WERI-Rb-1 (cell line): ENCODE measurements at regions not wholly inside any gene's neighbourhood (a gene's known extent, or its start where the extent isn't known, plus 50 kb on each side); places are given as distances from the start of the nearest gene placed in this dataset.

Source experiments
- DNase-seq: peaks from one replicate; pipeline ENCODE4 v3.0.0-alpha.2; 2020
- H3K27ac ChIP-seq: fragments of 250-450 bp; sonication (Bioruptor Pico); 2 replicates; pipeline ENCODE4 v1.5.1; 2020; ENCODE audit warnings: mild to moderate bottlenecking, moderate library complexity
- H3K27me3 ChIP-seq: fragments of 250-450 bp; sonication (Bioruptor Pico); 2 replicates; pipeline ENCODE4 v1.5.1; 2021; ENCODE audit warnings: mild to moderate bottlenecking, low read depth, moderate library complexity; ENCODE audit not compliant: insufficient read depth, severe bottlenecking
- H3K36me3 ChIP-seq: fragments of 250-450 bp; sonication (Bioruptor Pico); 2 replicates; pipeline ENCODE4 v1.5.1; 2020; ENCODE audit warnings: mild to moderate bottlenecking, moderate library complexity
- H3K4me3 ChIP-seq: 2 replicates; pipeline ENCODE4 v1.5.1; 2011; ENCODE audit warnings: low read depth, mild to moderate bottlenecking, control low read depth, low read length
- H3K9me3 ChIP-seq: fragments of 250-450 bp; sonication (Bioruptor Pico); 2 replicates; pipeline ENCODE4 v1.5.1; 2021; ENCODE audit warnings: mild to moderate bottlenecking, moderate library complexity; ENCODE audit not compliant: severe bottlenecking
- CTCF ChIP-seq: IDR thresholded peaks from 2 replicates; pipeline ENCODE4 v1.5.1; 2011; ENCODE audit warnings: low read depth, mild to moderate bottlenecking, control low read depth, inconsistent platforms, low read length

- Histone ChIP-seq H3K4me3 (no peak overlapping the region), H3K9me3 (no peaks in the 10 kb centered on the region), H3K27me3 (peaks cover 4% of the 10 kb centered on the region), H3K36me3 (no peaks in the 10 kb centered on the region), H3K27ac (no peak overlapping the region)
- DNase-seq, result no peak
- no peak for TF ChIP-seq CTCF
Measured at GRCh38 chr3:159458010-159458409, 530.6 kb upstream of the IL12A start.

- H3K4me3 ChIP-seq, result no peak overlapping the region
- DNase-seq, result no peak
- TF ChIP-seq CTCF, result no peak
- peaks cover 4% of the 10 kb centered on the region for H3K27me3 ChIP-seq
- no peaks in the 10 kb centered on the region for H3K36me3 ChIP-seq
- no peak overlapping the region for H3K27ac ChIP-seq
- H3K9me3 ChIP-seq, result no peaks in the 10 kb centered on the region
Measured at GRCh38 chr3:159458982-159459381, 529.7 kb upstream of the IL12A start.

- Histone ChIP-seq H3K9me3 (no peaks in the 10 kb centered on the region), H3K27me3 (no peaks in the 10 kb centered on the region)
- DNase-seq, result no peak
Measured at GRCh38 chr3:159472611-159473010, 516.0 kb upstream of the IL12A start.

DNA sequence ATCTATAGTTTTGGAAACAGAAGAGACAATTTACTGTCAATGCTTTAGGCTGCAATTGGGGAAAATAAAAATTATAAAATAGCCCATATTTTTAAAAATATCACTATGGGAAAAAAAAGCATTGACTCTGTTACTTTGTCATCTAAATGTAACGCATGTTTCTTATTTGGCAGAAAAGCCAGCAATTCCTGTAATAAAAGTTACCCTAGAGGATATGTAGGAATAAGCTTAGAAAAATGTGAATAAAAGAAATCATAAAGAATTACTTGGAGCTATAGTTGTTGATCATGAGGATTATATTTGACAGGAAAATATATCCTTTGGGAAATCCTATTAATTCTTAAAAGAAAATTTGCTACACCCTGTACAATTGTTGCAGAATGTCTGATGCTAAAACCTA is 515.4 kb upstream of the IL12A start:
- Histone ChIP-seq H3K9me3 (no peaks in the 10 kb centered on the region), H3K27me3 (no peaks in the 10 kb centered on the region), H3K27ac (no peak overlapping the region), H3K36me3 (no peaks in the 10 kb centered on the region), H3K4me3 (no peak overlapping the region)
- TF ChIP-seq CTCF, result no peak
- DNase-seq, result no peak

More at GRCh38 chr3:159472611-159473010, 516.0 kb upstream of the IL12A start:
- H3K4me3 ChIP-seq, result no peak overlapping the region
- no peak for TF ChIP-seq CTCF
- no peaks in the 10 kb centered on the region for H3K36me3 ChIP-seq
- H3K27ac ChIP-seq, result no peak overlapping the region

- Histone ChIP-seq H3K4me3 (no peak overlapping the region), H3K36me3 (no peaks in the 10 kb centered on the region), H3K9me3 (no peaks in the 10 kb centered on the region), H3K27me3 (no peaks in the 10 kb centered on the region), H3K27ac (no peak overlapping the region)
- TF ChIP-seq CTCF, result no peak
- no peak for DNase-seq
Measured at GRCh38 chr3:159480046-159480445, 508.6 kb upstream of the IL12A start.

- Histone ChIP-seq H3K9me3 (no peaks in the 10 kb centered on the region), H3K36me3 (no peaks in the 10 kb centered on the region), H3K27ac (no peak overlapping the region), H3K4me3 (no peak overlapping the region), H3K27me3 (no peaks in the 10 kb centered on the region)
- TF ChIP-seq CTCF, result no peak
- no peak for DNase-seq
Measured at GRCh38 chr3:159482241-159482993, 506.2 kb upstream of the IL12A start.
